B cell (primary cell): ENCODE measurements at regions not wholly inside any gene's neighbourhood (a gene's known extent, or its start where the extent isn't known, plus 50 kb on each side); places are given as distances from the start of the nearest gene placed in this dataset.

Experiments used
- EZH2 ChIP-seq: IDR thresholded peaks from 2 replicates; pipeline ENCODE4 v1.6.1; 2012; ENCODE audit warnings: borderline replicate concordance, low read depth, mild to moderate bottlenecking, moderate library complexity, low read length; ENCODE audit not compliant: insufficient read depth, poor library complexity, severe bottlenecking
- TF ChIP-seq, protein P1 (sequence below): fragments of 200-600 bp; IDR thresholded peaks from one replicate; pipeline ENCODE4 v1.8.0; 2022; ENCODE audit warnings: antibody characterized with exemption, mild to moderate bottlenecking

DNA sequence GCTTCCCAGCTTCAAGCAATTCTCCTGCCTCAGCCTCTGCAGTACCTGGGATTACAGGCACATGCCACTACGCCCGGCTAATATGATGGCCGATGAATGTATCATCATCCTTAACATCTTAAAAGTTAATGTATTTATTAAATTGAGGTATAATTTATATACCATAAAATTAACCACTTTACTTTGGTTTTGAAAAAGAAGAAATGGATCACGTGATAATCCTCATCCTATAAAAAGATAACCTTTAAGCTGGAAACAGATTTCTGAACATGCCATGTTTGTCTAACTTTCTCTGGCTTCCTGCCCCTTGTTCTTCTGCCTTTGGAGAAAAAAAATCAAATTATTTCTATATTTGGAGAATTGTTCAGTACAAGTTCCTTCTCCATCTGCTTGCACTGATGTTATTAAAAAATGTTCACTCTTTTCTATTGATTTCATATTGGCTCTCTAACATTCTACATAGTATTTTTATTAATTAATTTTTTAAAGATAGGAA, 57.0 kb upstream of the ACTR3 start:
- TF ChIP-seq, protein P1, sequence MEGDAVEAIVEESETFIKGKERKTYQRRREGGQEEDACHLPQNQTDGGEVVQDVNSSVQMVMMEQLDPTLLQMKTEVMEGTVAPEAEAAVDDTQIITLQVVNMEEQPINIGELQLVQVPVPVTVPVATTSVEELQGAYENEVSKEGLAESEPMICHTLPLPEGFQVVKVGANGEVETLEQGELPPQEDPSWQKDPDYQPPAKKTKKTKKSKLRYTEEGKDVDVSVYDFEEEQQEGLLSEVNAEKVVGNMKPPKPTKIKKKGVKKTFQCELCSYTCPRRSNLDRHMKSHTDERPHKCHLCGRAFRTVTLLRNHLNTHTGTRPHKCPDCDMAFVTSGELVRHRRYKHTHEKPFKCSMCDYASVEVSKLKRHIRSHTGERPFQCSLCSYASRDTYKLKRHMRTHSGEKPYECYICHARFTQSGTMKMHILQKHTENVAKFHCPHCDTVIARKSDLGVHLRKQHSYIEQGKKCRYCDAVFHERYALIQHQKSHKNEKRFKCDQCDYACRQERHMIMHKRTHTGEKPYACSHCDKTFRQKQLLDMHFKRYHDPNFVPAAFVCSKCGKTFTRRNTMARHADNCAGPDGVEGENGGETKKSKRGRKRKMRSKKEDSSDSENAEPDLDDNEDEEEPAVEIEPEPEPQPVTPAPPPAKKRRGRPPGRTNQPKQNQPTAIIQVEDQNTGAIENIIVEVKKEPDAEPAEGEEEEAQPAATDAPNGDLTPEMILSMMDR: no peak
- no peak for TF ChIP-seq EZH2
